IPS-15b (cell line): ENCODE measurements at regions not wholly inside any gene's neighbourhood (a gene's known extent, or its start where the extent isn't known, plus 50 kb on each side); places are given as distances from the start of the nearest gene placed in this dataset.

Experiments
- H3K27me3 ChIP-seq: one replicate; pipeline ENCODE4 v1.6.1; 2013; ENCODE audit warnings: low read length; ENCODE audit not compliant: control insufficient read depth, insufficient read depth
- H3K36me3 ChIP-seq: one replicate; pipeline ENCODE4 v1.6.1; 2013; ENCODE audit warnings: low read length; ENCODE audit not compliant: control insufficient read depth, insufficient read depth
- H3K4me1 ChIP-seq: one replicate; pipeline ENCODE4 v1.6.1; 2013; ENCODE audit warnings: mild to moderate bottlenecking, low read length; ENCODE audit not compliant: control insufficient read depth, insufficient read depth
- H3K4me3 ChIP-seq: one replicate; pipeline ENCODE4 v1.5.1; 2013; ENCODE audit warnings: low read depth, low read length
- H3K9ac ChIP-seq: one replicate; pipeline ENCODE4 v1.6.1; 2013; ENCODE audit warnings: low read depth, mild to moderate bottlenecking, low read length
- H3K9me3 ChIP-seq: one replicate; pipeline ENCODE4 v1.6.1; 2013; ENCODE audit warnings: mild to moderate bottlenecking, low read length; ENCODE audit not compliant: control insufficient read depth, insufficient read depth

GRCh38 chr14:56716705-56717104 lies 93.6 kb downstream of the OTX2 start:
- no peaks in the 10 kb centered on the region for H3K9me3 ChIP-seq
- H3K27me3 ChIP-seq, result no peaks in the 10 kb centered on the region
- peaks cover 3% of the 10 kb centered on the region for H3K4me1 ChIP-seq
- no peak overlapping the region for H3K4me3 ChIP-seq
- no peak overlapping the region for H3K9ac ChIP-seq
- H3K36me3 ChIP-seq, result no peaks in the 10 kb centered on the region

- no peaks in the 10 kb centered on the region for H3K9me3 ChIP-seq
- H3K9ac ChIP-seq, result no peak overlapping the region
- no peak overlapping the region for H3K4me3 ChIP-seq
- no peaks in the 10 kb centered on the region for H3K27me3 ChIP-seq
- no peaks in the 10 kb centered on the region for H3K36me3 ChIP-seq
- H3K4me1 ChIP-seq, result peaks cover 3% of the 10 kb centered on the region
Observed at GRCh38 chr14:56715938-56716337, 94.3 kb downstream of the OTX2 start.

- no peaks in the 10 kb centered on the region for H3K9me3 ChIP-seq
- H3K4me3 ChIP-seq, result no peak overlapping the region
- no peaks in the 10 kb centered on the region for H3K36me3 ChIP-seq
- H3K4me1 ChIP-seq, result peaks cover 6% of the 10 kb centered on the region
- no peak overlapping the region for H3K9ac ChIP-seq
- no peaks in the 10 kb centered on the region for H3K27me3 ChIP-seq
Observed at GRCh38 chr14:56709201-56709600, 101.1 kb downstream of the OTX2 start.

GRCh38 chr14:56708704-56709103 lies 101.6 kb downstream of the OTX2 start:
- Histone ChIP-seq H3K36me3 (no peaks in the 10 kb centered on the region), H3K9ac (no peak overlapping the region), H3K4me3 (no peak overlapping the region), H3K9me3 (no peaks in the 10 kb centered on the region), H3K27me3 (no peaks in the 10 kb centered on the region), H3K4me1 (peaks cover 11% of the 10 kb centered on the region)

- Histone ChIP-seq H3K9ac (no peak overlapping the region), H3K4me1 (peaks cover 22% of the 10 kb centered on the region), H3K4me3 (no peak overlapping the region), H3K9me3 (no peaks in the 10 kb centered on the region), H3K27me3 (no peaks in the 10 kb centered on the region), H3K36me3 (no peaks in the 10 kb centered on the region)
Observed at GRCh38 chr14:56703947-56704346, 106.3 kb downstream of the OTX2 start.

- Histone ChIP-seq H3K27me3 (no peaks in the 10 kb centered on the region), H3K4me3 (no peak overlapping the region), H3K36me3 (no peaks in the 10 kb centered on the region), H3K4me1 (peaks cover 17% of the 10 kb centered on the region), H3K9ac (no peak overlapping the region), H3K9me3 (no peaks in the 10 kb centered on the region)
Observed at GRCh38 chr14:56702515-56702914, 107.8 kb downstream of the OTX2 start.
